K562 (cell line): ENCODE measurements at regions not wholly inside any gene's neighbourhood (a gene's known extent, or its start where the extent isn't known, plus 50 kb on each side); places are given as distances from the start of the nearest gene placed in this dataset.

Experiments used
- ATAC-seq: fragments of 200-7000 bp; cut with Tn5 transposase; 3 replicates; pipeline ENCODE4 v1.9.1; 2020; ENCODE audit warnings: moderate library complexity
- BruUV-seq: library from RNA; stranded (reverse); fragments of 400-500 nt; replicated peaks from 2 replicates; lab custom pipeline; 2021; lab: Mats Ljungman, UMichigan
- CTCF ChIA-PET: fragments of 300-600 bp; formaldehyde crosslinking; extraction: SDS; loops from one replicate; lab custom pipeline; 2021; ENCODE audit warnings: low intra/inter-chr PET ratio; lab: Yijun Ruan, JAX
- POLR2A ChIA-PET: fragments of 300-600, 350-650 bp; sonication (Branson Sonifier 250); formaldehyde crosslinking; extraction: SDS; loops from one replicate; lab custom pipeline; 2021; ENCODE audit warnings: antibody characterized with exemption, inconsistent platforms; lab: Yijun Ruan, JAX
- DNase-seq, 4 experiments: peaks; one replicate each; pipeline versions ENCODE4 v3.0.0 to v3.0.0-alpha.2; 2011 to 2018; ENCODE audit warnings: low spot score in 3 of 4, mixed read lengths in 3 of 4; ENCODE audit errors: extremely low read depth in 1 of 4
- FAIRE-seq: peaks from 2 replicates; lab custom pipeline; 2011; peaks lifted over from hg19 to GRCh38; lab: Jason Lieb, UNC
- H2AFZ ChIP-seq: 2 replicates; pipeline ENCODE4 v1.6.0; 2011; ENCODE audit warnings: low read depth, low read length, control low read depth, inconsistent platforms
- H3K27ac ChIP-seq: fragments of 200-600 bp; 3 replicates; pipeline ENCODE4 v1.8.0; 2011; ENCODE audit warnings: low read depth, mild to moderate bottlenecking, control low read depth, inconsistent platforms, low read length, moderate library complexity, mixed read lengths; ENCODE audit errors: extremely low read depth
- H3K27me3 ChIP-seq, 2 experiments: fragments of 300-600 bp in 1 of 2; 2 replicates in 1 of 2; 3 replicates in 1 of 2; pipeline versions ENCODE4 v1.6.0 to v1.8.0; 2011; ENCODE audit warnings: inconsistent platforms in 2 of 2, low read length in 2 of 2, mild to moderate bottlenecking in 1 of 2, mixed read lengths in 1 of 2, moderate library complexity in 1 of 2; ENCODE audit not compliant: control insufficient read depth in 2 of 2, insufficient read depth in 2 of 2
- H3K36me3 ChIP-seq: fragments of 300-600 bp; 3 replicates; pipeline ENCODE4 v1.8.0; 2011; ENCODE audit warnings: mild to moderate bottlenecking, low read length, inconsistent platforms; ENCODE audit not compliant: control insufficient read depth, insufficient read depth
- H3K4me1 ChIP-seq, 2 experiments: fragments of 200-600 bp in 1 of 2; replicated peaks in 1 of 2; 2 replicates in 1 of 2; 3 replicates in 1 of 2; pipeline versions ENCODE4 v1.5.1 to v1.8.0; 2011; ENCODE audit warnings: inconsistent platforms in 2 of 2, low read length in 2 of 2, mild to moderate bottlenecking in 1 of 2, mixed read lengths in 1 of 2, moderate library complexity in 1 of 2; ENCODE audit not compliant: control insufficient read depth in 2 of 2, insufficient read depth in 2 of 2
- H3K4me2 ChIP-seq: 2 replicates; pipeline ENCODE4 v1.6.1; 2011; ENCODE audit warnings: low read length, control low read depth, inconsistent platforms, mixed read lengths; ENCODE audit not compliant: insufficient read depth
- H3K4me3 ChIP-seq: fragments of 200-600 bp; sonication (generic), shearing (Covaris generic); 2 replicates; pipeline ENCODE4 v1.5.1; 2016; ENCODE audit warnings: control low read depth, inconsistent platforms
- H3K79me2 ChIP-seq: fragments of 200-600 bp; 3 replicates; pipeline ENCODE4 v1.8.0; 2011; ENCODE audit warnings: low read length, inconsistent platforms; ENCODE audit not compliant: control insufficient read depth, insufficient read depth
- H3K9ac ChIP-seq, 2 experiments: 2 replicates each; pipeline versions ENCODE4 v1.6.0 to v1.6.1; 2011; ENCODE audit warnings: low read depth in 2 of 2, low read length in 2 of 2, control low read depth in 1 of 2, inconsistent platforms in 1 of 2, mild to moderate bottlenecking in 1 of 2, mixed read lengths in 1 of 2; ENCODE audit not compliant: insufficient read depth in 1 of 2
- H3K9me1 ChIP-seq: one replicate; pipeline ENCODE4 v1.6.0; 2011; ENCODE audit warnings: inconsistent platforms, mild to moderate bottlenecking, low read length, moderate library complexity; ENCODE audit not compliant: control insufficient read depth, insufficient read depth
- H3K9me3 ChIP-seq: replicated peaks from 2 replicates; pipeline ENCODE4 v1.5.1; 2011; ENCODE audit warnings: low read depth, low read length, inconsistent platforms; ENCODE audit not compliant: control insufficient read depth, insufficient read depth
- H4K20me1 ChIP-seq: replicated peaks from 2 replicates; pipeline ENCODE4 v1.6.1; 2011; ENCODE audit warnings: low read length, inconsistent platforms, mixed read lengths; ENCODE audit not compliant: control insufficient read depth, insufficient read depth
- CHD1 ChIP-seq: fragments of 200-600 bp; sonication (generic); IDR thresholded peaks from one replicate; pipeline ENCODE4 v1.6.1; 2012; ENCODE audit warnings: mild to moderate bottlenecking, moderate library complexity, low read length, inconsistent platforms
- CUX1 ChIP-seq: fragments of 200-800 bp; sonication (Bioruptor generic); IDR thresholded peaks from 2 replicates; pipeline ENCODE4 v1.6.1; 2016; ENCODE audit warnings: missing genetic modification characterization, missing compliant biosample characterization
- WGBS: fragments of 100-300 bp; shearing (Covaris generic); methylation state at CpG from one replicate; pipeline ENCODE4 v1.1.6; 2016; ENCODE audit warnings: low coverage, mixed read lengths; ENCODE audit not compliant: insufficient coverage; ENCODE audit errors: missing lambda C conversion rate; 5-methylcytosine and 5-hydroxymethylcytosine counted together
- in situ Hi-C: fragments of 300-500 bp; cut with MboI; formaldehyde crosslinking; loops from 4 replicates; pipeline ENCODE4 v1.15.0; 2018; ENCODE audit warnings: inconsistent platforms, mixed read lengths
- intact Hi-C: fragments of 100-400 bp; cut with micrococcal nuclease; formaldehyde crosslinking; loops from 2 replicates; pipeline ENCODE4 v1.14.2; 2022

GRCh38 chr16:5561800-5562199, 464.2 kb upstream of the EEF2KMT start:
- POLR2A ChIA-PET, result no interaction called here
- no peaks in the 10 kb centered on the region for H3K79me2 ChIP-seq
- H3K4me2 ChIP-seq, result no peak overlapping the region
- 2% methylated on average over 6 of the region's 6 CpGs for WGBS
- CTCF ChIA-PET, result no interaction called here
- DNase-seq (no peak), ATAC-seq (no peak), FAIRE-seq (no peak)
- H3K27me3 ChIP-seq, result no peaks in the 10 kb centered on the region; a peak in 3 of 5 replicates
- no peak overlapping the region for H2AFZ ChIP-seq
- no peak overlapping the region for H3K4me3 ChIP-seq
- H3K27ac ChIP-seq, result no peak overlapping the region
- BruUV-seq, result no TSS peak
- in situ Hi-C loops, result no loop called here
- H3K9me3 ChIP-seq, result no peaks in the 10 kb centered on the region
- TF ChIP-seq CUX1 (CRISPR knock-in tag) (no peak), CHD1 (no peak)
- no peaks in the 10 kb centered on the region for H3K4me1 ChIP-seq
- no peaks in the 10 kb centered on the region for H3K9me1 ChIP-seq
- no peaks in the 10 kb centered on the region for H3K36me3 ChIP-seq
- intact Hi-C loops, result no loop called here
- H4K20me1 ChIP-seq, result no peaks in the 10 kb centered on the region
- H3K9ac ChIP-seq, result no peak overlapping the region
